ENCODE measurements at regions not wholly inside any gene's neighbourhood (a gene's known extent, or its start where the extent isn't known, plus 50 kb on each side); places are given as distances from the start of the nearest gene placed in this dataset.

DNA sequence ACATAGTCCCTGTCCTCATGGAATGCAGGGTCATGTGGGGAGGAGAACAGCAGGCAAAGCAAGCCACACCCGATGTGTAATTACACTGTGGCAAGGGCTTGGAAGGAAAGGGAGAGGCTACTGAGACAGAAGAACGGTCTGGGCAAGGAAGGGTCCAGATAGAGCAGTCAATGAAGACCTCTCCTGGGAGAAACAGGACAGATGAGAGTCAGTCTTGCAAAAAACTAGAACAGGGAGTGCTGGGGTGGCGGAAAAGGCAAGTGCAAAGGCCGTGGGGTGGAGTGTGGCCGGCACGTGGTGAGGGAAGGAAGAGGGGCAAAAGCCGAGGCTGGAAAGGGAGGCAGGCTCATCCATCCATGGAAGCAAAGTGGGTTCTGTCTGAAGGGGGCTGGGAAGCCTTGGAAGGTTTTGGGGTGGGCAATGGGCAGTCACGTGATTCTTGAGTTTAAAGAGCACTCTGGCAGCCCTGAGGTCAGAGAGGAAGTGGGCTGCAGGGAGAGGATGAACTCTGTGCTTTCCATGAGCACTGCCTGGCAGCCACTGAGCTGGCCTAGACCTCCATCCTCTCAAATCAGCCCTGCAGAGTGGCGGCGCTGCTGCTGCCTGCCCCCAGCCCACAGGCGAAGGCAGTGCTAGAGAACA lies 182.2 kb downstream of the INHBB start:
- no peaks in the 10 kb centered on the region for H3K79me2 ChIP-seq (ENCODE audit: low read length)
- no peak overlapping the region for H3K9ac ChIP-seq (ENCODE audit: low read length)
- H3K9me2 ChIP-seq (replicated peaks; ENCODE audit: insufficient read depth, low read length), result no peaks in the 10 kb centered on the region
- H3K27ac ChIP-seq (ENCODE audit: low read length), result no peak overlapping the region
- TF ChIP-seq EZH2 (optimal IDR thresholded peaks at IDR 0.05; ENCODE audit: low read depth, low read length) (no peak), EZH2phosphoT487 (IDR thresholded peaks at IDR 0.05; ENCODE audit: low read length) (no peak)
- TF ChIP-seq, protein P1, sequence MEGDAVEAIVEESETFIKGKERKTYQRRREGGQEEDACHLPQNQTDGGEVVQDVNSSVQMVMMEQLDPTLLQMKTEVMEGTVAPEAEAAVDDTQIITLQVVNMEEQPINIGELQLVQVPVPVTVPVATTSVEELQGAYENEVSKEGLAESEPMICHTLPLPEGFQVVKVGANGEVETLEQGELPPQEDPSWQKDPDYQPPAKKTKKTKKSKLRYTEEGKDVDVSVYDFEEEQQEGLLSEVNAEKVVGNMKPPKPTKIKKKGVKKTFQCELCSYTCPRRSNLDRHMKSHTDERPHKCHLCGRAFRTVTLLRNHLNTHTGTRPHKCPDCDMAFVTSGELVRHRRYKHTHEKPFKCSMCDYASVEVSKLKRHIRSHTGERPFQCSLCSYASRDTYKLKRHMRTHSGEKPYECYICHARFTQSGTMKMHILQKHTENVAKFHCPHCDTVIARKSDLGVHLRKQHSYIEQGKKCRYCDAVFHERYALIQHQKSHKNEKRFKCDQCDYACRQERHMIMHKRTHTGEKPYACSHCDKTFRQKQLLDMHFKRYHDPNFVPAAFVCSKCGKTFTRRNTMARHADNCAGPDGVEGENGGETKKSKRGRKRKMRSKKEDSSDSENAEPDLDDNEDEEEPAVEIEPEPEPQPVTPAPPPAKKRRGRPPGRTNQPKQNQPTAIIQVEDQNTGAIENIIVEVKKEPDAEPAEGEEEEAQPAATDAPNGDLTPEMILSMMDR (IDR thresholded peaks at IDR 0.05; ENCODE audit: low read length), result no peak
- no peaks in the 10 kb centered on the region for H3K9me3 ChIP-seq (replicated peaks; ENCODE audit: insufficient read depth, low read length)
- H3K27me3 ChIP-seq (replicated peaks; ENCODE audit: insufficient read depth, low read length), result peaks cover 12% of the 10 kb centered on the region; the same call in 1 of the 2 replicates
- no peak overlapping the region for H2AFZ ChIP-seq (ENCODE audit: low read length)
- no peaks in the 10 kb centered on the region for H4K20me1 ChIP-seq (ENCODE audit: insufficient read depth, low read length)
- no peaks in the 10 kb centered on the region for H3F3A ChIP-seq (ENCODE audit: insufficient read depth, low read length)
- H3K36me3 ChIP-seq (replicated peaks; ENCODE audit: insufficient read depth, low read length), result no peaks in the 10 kb centered on the region
- no peak overlapping the region for H3K4me3 ChIP-seq (ENCODE audit: low read length)
- no peak overlapping the region for H3K4me2 ChIP-seq (ENCODE audit: low read depth, low read length)
- no peak for DNase-seq
- no peaks in the 10 kb centered on the region for H3K4me1 ChIP-seq (ENCODE audit: low read length)

DNA sequence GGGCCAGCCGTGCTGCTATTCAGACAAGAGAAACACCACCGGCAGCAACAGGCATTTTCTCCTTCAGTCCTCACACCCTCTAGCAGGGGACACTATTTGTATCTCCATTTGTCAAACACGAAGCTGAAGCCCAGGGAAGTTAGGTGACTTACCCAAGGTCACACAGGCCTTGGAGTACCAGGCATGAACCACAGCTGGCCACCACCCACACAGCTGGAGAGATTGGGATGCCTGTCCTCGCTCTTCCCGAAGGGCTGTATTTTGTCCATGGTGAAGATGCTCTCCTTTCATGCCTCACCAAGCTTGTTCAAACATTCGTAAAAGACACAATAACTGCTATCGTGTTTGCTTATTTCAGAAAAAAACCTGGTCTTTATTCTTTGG lies 182.7 kb downstream of the INHBB start:
- no peak overlapping the region for H2AFZ ChIP-seq (ENCODE audit: low read length)
- H3K27ac ChIP-seq (ENCODE audit: low read length), result no peak overlapping the region
- H3K9me2 ChIP-seq (replicated peaks; ENCODE audit: insufficient read depth, low read length), result no peaks in the 10 kb centered on the region
- H3F3A ChIP-seq (ENCODE audit: insufficient read depth, low read length), result no peaks in the 10 kb centered on the region
- H3K4me2 ChIP-seq (ENCODE audit: low read depth, low read length), result no peak overlapping the region
- peaks cover 12% of the 10 kb centered on the region; the same call in 1 of the 2 replicates for H3K27me3 ChIP-seq (replicated peaks; ENCODE audit: insufficient read depth, low read length)
- DNase-seq, result no peak
- no peaks in the 10 kb centered on the region for H3K4me1 ChIP-seq (ENCODE audit: low read length)
- no peak overlapping the region for H3K4me3 ChIP-seq (ENCODE audit: low read length)
- H3K9me3 ChIP-seq (replicated peaks; ENCODE audit: insufficient read depth, low read length), result no peaks in the 10 kb centered on the region
- no peaks in the 10 kb centered on the region for H3K36me3 ChIP-seq (replicated peaks; ENCODE audit: insufficient read depth, low read length)
- H3K9ac ChIP-seq (ENCODE audit: low read length), result no peak overlapping the region
- TF ChIP-seq EZH2 (optimal IDR thresholded peaks at IDR 0.05; ENCODE audit: low read depth, low read length) (no peak), EZH2phosphoT487 (IDR thresholded peaks at IDR 0.05; ENCODE audit: low read length) (no peak)
- TF ChIP-seq, protein P1 (IDR thresholded peaks at IDR 0.05; ENCODE audit: low read length), result no peak
- no peaks in the 10 kb centered on the region for H4K20me1 ChIP-seq (ENCODE audit: insufficient read depth, low read length)
- H3K79me2 ChIP-seq (ENCODE audit: low read length), result no peaks in the 10 kb centered on the region

DNA sequence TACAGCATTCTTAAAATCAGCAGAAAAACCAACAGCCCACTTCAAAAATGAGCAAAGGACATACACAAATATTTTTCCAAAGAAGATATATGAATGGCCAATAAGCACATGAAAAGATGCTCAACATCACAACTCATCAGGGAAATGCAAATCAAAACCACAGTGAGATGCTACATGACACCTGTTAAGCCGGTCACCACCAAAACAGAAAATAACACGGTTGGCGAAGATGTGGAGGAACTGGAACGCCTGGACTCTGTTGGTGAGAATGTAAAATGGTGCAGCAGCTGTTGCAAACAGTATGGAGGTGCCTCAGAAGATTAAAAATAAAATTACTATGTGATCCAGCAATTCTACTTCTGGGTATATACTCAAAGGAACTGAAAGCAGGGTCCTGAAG lies 184.8 kb downstream of the INHBB start:
- Histone ChIP-seq H3K9ac (ENCODE audit: low read length) (no peak overlapping the region), H3K4me2 (ENCODE audit: low read depth, low read length) (no peak overlapping the region), H3F3A (ENCODE audit: insufficient read depth, low read length) (no peaks in the 10 kb centered on the region), H3K79me2 (ENCODE audit: low read length) (no peaks in the 10 kb centered on the region), H3K9me3 (replicated peaks; ENCODE audit: insufficient read depth, low read length) (no peaks in the 10 kb centered on the region), H3K27ac (ENCODE audit: low read length) (no peak overlapping the region), H3K9me2 (replicated peaks; ENCODE audit: insufficient read depth, low read length) (no peaks in the 10 kb centered on the region), H3K4me1 (ENCODE audit: low read length) (no peaks in the 10 kb centered on the region), H3K4me3 (ENCODE audit: low read length) (no peak overlapping the region), H4K20me1 (ENCODE audit: insufficient read depth, low read length) (no peaks in the 10 kb centered on the region), H3K36me3 (replicated peaks; ENCODE audit: insufficient read depth, low read length) (no peaks in the 10 kb centered on the region), H3K27me3 (replicated peaks; ENCODE audit: insufficient read depth, low read length) (peaks cover 7% of the 10 kb centered on the region; the same call in 1 of the 2 replicates), H2AFZ (ENCODE audit: low read length) (no peak overlapping the region)
- DNase-seq, result no peak
- TF ChIP-seq EZH2phosphoT487 (IDR thresholded peaks at IDR 0.05; ENCODE audit: low read length), result no peak
- TF ChIP-seq, protein P1 (IDR thresholded peaks at IDR 0.05; ENCODE audit: low read length), result no peak
- TF ChIP-seq EZH2 (optimal IDR thresholded peaks at IDR 0.05; ENCODE audit: low read depth, low read length), result no peak

Measured in MM.1S (cell line).